IPS-20b (cell line): ENCODE measurements at regions not wholly inside any gene's neighbourhood (a gene's known extent, or its start where the extent isn't known, plus 50 kb on each side); places are given as distances from the start of the nearest gene placed in this dataset.

ENCODE experiments used
- H3K27ac ChIP-seq: one replicate; pipeline ENCODE4 v1.5.1; 2013; ENCODE audit warnings: low read length
- H3K27me3 ChIP-seq: 2 replicates; pipeline ENCODE4 v1.6.1; 2013; ENCODE audit warnings: mild to moderate bottlenecking, low read length, inconsistent platforms; ENCODE audit not compliant: insufficient read depth
- H3K36me3 ChIP-seq: 2 replicates; pipeline ENCODE4 v1.6.1; 2013; ENCODE audit warnings: low read depth, mild to moderate bottlenecking, inconsistent platforms, low read length, moderate library complexity; ENCODE audit not compliant: insufficient read depth
- H3K4me1 ChIP-seq: 2 replicates; pipeline ENCODE4 v1.6.1; 2013; ENCODE audit warnings: mild to moderate bottlenecking, control low read depth, inconsistent platforms, low read length, moderate library complexity; ENCODE audit not compliant: insufficient read depth
- H3K4me3 ChIP-seq: 2 replicates; pipeline ENCODE4 v1.5.1; 2013; ENCODE audit warnings: mild to moderate bottlenecking, low read length, inconsistent platforms
- H3K9ac ChIP-seq: 2 replicates; pipeline ENCODE4 v1.6.1; 2013; ENCODE audit warnings: low read depth, mild to moderate bottlenecking, inconsistent platforms, low read length, moderate library complexity
- H3K9me3 ChIP-seq: 2 replicates; pipeline ENCODE4 v1.6.1; 2013; ENCODE audit warnings: mild to moderate bottlenecking, low read depth, low read length, inconsistent platforms; ENCODE audit not compliant: insufficient read depth

DNA sequence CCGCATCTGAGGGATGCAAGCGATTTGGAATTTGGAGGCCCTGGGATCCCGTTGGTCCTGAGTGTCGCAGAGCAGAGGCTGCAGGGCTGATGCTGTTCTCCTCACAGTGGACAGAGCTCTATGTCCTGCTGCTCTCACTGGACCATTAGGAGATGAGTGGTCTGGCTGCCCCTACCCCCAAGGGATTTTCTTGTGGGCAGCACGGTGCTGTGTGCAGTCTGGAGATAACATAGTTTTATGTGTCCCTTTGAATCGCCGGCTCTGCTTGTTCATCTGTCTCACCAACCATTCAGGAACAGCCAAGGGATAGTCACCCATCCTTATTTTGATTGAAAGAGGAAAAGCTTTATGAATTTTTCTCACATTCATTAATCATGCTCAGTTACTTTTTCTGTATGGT, 49.9 kb downstream of the CHRM3 start:
- Histone ChIP-seq H3K4me1 (no peaks in the 10 kb centered on the region), H3K27me3 (no peaks in the 10 kb centered on the region), H3K9ac (no peak overlapping the region), H3K4me3 (no peak overlapping the region), H3K36me3 (no peaks in the 10 kb centered on the region), H3K9me3 (no peaks in the 10 kb centered on the region), H3K27ac (no peak overlapping the region)

DNA sequence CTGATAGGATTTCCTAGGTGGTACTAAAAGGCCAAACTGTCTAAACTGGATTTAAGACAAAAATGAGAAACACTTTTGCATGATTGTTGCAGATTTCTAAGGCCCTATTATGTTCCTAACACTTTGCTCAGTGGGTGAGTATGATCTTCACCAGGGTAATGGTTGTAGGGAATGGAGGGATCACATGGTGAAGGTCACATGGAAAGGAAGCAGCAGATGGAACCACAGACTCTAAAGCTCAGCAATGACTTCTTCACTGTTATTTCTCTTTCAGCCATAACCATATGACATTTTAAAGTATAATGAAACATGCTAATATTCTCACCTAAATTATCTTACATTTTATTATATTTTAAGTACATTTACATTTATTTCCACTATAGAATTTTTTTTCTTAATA, 51.5 kb downstream of the CHRM3 start:
- no peak overlapping the region for H3K27ac ChIP-seq

DNA sequence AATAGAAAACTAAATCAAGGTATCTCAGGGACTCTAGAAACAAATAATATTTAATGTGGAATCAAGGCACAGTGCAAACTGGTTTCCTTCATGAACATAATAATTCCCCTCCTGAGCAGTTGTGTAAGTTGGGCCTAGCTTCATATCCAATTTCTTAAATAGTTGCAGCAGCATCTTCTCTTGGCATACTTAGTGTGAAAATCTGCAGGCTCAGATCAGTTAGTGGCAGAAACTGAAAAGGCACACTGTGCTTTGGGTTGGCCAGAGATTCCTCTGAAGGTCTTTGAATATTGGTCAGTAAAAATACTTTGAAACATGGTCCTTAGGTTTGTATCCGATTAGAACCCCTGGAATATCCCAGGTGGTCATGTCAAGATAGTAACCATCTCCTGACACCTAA, 52.5 kb downstream of the CHRM3 start:
- Histone ChIP-seq H3K9me3 (no peaks in the 10 kb centered on the region), H3K27ac (no peak overlapping the region), H3K27me3 (no peaks in the 10 kb centered on the region), H3K4me3 (no peak overlapping the region), H3K4me1 (no peaks in the 10 kb centered on the region), H3K36me3 (no peaks in the 10 kb centered on the region), H3K9ac (no peak overlapping the region)

More for the DNA sequence above, 51.5 kb downstream of the CHRM3 start:
- no peaks in the 10 kb centered on the region for H3K9me3 ChIP-seq
- no peak overlapping the region for H3K9ac ChIP-seq
- no peak overlapping the region for H3K4me3 ChIP-seq
- H3K27me3 ChIP-seq, result no peaks in the 10 kb centered on the region
- no peaks in the 10 kb centered on the region for H3K36me3 ChIP-seq
- H3K4me1 ChIP-seq, result no peaks in the 10 kb centered on the region

DNA sequence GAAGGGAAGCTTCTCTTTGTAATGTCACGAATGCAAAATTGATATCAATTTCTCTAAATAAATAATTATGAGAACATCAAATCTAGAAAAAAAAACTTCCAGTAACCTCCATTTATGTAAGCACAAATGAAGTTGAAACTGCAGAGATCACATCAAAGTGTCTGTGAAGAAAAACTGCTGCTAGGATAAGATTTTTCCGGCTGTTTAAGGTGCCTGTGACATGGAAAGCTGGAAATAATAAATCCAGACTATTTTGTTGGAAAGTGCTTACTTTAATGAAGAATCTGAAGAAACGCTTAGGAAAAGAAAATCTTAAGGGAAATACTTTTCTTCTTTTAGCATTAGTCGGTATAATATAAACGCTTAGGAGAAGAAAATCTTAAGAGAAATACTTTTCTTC, 57.0 kb downstream of the CHRM3 start:
- H3K4me3 ChIP-seq, result no peak overlapping the region
- no peak overlapping the region for H3K27ac ChIP-seq
- no peaks in the 10 kb centered on the region for H3K27me3 ChIP-seq
- H3K9ac ChIP-seq, result no peak overlapping the region
- H3K9me3 ChIP-seq, result no peaks in the 10 kb centered on the region
- no peaks in the 10 kb centered on the region for H3K4me1 ChIP-seq
- H3K36me3 ChIP-seq, result no peaks in the 10 kb centered on the region

DNA sequence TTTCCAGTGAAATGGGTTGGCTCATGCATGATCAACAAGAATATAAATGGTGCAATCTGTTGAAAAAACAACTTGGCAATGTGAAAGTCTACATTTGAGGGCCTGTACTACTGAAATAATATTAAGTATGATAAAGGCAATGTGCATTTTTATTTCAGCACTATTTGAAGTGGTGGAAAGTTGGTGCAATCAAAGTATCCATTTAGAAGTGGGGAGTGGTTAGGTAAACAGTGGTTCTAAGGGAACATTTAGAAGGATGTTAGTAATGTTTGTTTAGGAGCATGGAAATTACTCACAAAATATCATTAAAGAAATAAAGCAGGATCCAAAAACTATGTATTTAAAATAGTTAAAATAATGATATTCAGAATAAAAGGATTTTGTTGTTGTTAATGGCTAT, 60.2 kb downstream of the CHRM3 start:
- H3K4me1 ChIP-seq, result no peaks in the 10 kb centered on the region
- no peak overlapping the region for H3K9ac ChIP-seq
- no peak overlapping the region for H3K27ac ChIP-seq
- H3K4me3 ChIP-seq, result no peak overlapping the region
- H3K27me3 ChIP-seq, result no peaks in the 10 kb centered on the region
- no peaks in the 10 kb centered on the region for H3K36me3 ChIP-seq
- no peaks in the 10 kb centered on the region for H3K9me3 ChIP-seq

DNA sequence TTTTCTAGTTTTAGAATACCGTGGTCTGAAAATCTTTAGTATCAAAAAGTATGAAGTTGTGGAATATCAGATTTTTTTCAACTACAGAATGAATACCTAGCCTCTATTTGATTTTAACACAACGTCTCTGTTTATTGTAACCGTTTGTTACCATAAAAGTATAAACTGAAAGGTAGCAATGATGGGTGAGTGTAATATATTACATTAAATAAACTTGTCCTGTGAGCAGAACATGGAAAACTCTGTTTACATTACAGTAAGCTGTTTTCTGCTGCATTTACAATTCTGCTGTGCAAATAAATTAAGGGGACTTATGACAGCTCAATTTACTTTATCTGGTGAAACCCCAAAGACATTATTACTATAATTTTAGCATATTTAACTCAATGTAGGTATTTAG, 62.5 kb downstream of the CHRM3 start:
- Histone ChIP-seq H3K4me1 (no peaks in the 10 kb centered on the region), H3K9me3 (no peaks in the 10 kb centered on the region), H3K36me3 (no peaks in the 10 kb centered on the region), H3K27me3 (no peaks in the 10 kb centered on the region), H3K27ac (no peak overlapping the region), H3K4me3 (no peak overlapping the region), H3K9ac (no peak overlapping the region)

DNA sequence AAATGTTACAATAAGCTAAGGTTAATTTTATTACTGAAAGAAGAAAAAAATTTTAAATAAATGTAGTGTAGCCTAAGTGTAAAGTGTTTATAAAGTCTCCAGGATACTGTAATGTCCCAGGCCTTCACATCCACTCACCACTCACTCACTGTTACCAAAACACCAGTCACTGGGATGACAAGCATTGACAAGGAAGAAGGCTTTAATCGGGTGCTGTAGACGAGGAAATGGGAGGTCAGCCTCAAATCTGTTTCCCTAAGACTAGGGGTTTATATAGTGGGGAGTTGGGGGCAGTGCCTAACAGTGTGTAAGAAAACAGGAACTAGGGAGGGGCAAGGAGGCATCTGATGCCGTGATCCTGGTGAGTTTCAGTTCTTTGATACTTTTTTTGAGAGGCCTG, 69.4 kb downstream of the CHRM3 start:
- no peaks in the 10 kb centered on the region for H3K27me3 ChIP-seq
- no peak overlapping the region for H3K9ac ChIP-seq
- H3K4me1 ChIP-seq, result no peaks in the 10 kb centered on the region
- H3K36me3 ChIP-seq, result no peaks in the 10 kb centered on the region
- no peak overlapping the region for H3K27ac ChIP-seq
- no peak overlapping the region for H3K4me3 ChIP-seq
- peaks cover 9% of the 10 kb centered on the region; the same call in 1 of the 2 replicates for H3K9me3 ChIP-seq

DNA sequence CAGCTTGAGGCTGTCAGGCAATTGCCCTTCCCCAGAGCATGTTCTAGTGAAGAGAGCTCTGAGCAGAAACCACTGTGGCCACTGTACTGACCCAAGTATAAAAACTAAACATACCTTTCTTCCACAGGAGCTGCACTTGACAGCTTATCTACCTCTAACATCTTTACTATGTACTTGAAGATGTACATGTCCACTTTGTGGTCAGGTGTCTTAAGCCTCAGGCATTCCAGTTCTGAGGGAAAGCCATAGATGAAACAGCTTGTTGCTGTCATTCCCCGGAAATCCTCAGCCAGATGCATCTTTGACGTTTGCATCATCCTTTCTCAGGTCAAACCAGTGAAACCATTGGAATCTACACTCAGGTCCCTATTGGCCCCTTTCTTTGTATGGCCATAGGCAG, 70.4 kb downstream of the CHRM3 start:
- Histone ChIP-seq H3K27ac (no peak overlapping the region), H3K9me3 (peaks cover 9% of the 10 kb centered on the region; the same call in 1 of the 2 replicates), H3K27me3 (no peaks in the 10 kb centered on the region), H3K4me1 (no peaks in the 10 kb centered on the region), H3K4me3 (no peak overlapping the region), H3K36me3 (no peaks in the 10 kb centered on the region), H3K9ac (no peak overlapping the region)

DNA sequence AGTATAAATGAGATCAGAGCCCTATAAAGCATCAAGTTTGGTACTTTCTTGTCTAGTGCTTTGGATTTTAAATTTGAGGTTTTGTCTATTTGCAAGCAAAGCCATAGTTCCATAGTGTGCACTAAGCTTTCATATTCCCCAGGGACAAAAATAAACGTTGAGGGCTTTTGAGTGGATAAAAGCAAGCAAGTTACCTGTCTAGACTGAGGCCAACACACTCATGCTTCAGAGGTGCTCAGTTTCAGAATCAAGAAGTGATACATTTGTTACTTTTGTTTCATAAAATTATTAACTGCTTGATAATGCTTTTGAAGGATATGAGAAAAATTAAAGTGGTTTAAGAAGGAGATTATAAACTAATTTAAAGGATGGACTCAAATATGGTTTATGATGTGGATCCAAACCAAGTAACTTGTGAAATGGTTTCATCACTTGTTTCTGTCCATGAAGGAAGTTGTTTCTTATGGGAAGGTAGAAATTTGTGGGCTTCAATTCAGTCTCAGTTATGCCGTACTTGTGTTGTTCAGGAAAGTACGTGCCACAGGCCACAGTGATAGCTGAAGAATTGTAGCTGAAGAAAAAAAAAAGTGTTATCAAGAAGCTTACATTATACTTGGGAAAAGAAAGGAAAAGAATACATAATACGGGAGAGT, 71.2 kb downstream of the CHRM3 start:
- peaks cover 9% of the 10 kb centered on the region; the same call in 1 of the 2 replicates for H3K9me3 ChIP-seq
- no peak overlapping the region for H3K4me3 ChIP-seq
- no peaks in the 10 kb centered on the region for H3K4me1 ChIP-seq
- H3K36me3 ChIP-seq, result no peaks in the 10 kb centered on the region
- no peak overlapping the region for H3K27ac ChIP-seq
- H3K27me3 ChIP-seq, result no peaks in the 10 kb centered on the region
- H3K9ac ChIP-seq, result no peak overlapping the region

DNA sequence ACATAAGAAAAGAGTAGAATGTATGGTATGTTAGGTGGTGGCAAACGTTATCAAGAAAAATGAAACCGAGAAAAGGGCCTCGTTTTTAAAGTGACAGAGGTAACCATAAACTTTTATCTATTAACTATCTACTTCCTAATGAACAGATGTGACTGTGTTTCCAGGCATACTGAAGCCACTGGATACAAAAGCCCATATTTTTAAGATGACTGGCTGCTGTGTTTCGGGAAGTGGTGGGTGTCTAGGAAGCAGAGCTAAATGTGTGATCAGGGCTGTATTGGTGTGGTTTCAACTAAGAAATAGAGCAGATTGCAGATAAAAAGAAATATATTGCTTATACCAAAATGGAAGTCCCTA, 71.8 kb downstream of the CHRM3 start:
- no peak overlapping the region for H3K9ac ChIP-seq
- H3K27ac ChIP-seq, result no peak overlapping the region
- no peak overlapping the region for H3K4me3 ChIP-seq
- no peaks in the 10 kb centered on the region for H3K27me3 ChIP-seq
- no peaks in the 10 kb centered on the region for H3K36me3 ChIP-seq
- H3K4me1 ChIP-seq, result no peaks in the 10 kb centered on the region
- H3K9me3 ChIP-seq, result peaks cover 9% of the 10 kb centered on the region; the same call in 1 of the 2 replicates

DNA sequence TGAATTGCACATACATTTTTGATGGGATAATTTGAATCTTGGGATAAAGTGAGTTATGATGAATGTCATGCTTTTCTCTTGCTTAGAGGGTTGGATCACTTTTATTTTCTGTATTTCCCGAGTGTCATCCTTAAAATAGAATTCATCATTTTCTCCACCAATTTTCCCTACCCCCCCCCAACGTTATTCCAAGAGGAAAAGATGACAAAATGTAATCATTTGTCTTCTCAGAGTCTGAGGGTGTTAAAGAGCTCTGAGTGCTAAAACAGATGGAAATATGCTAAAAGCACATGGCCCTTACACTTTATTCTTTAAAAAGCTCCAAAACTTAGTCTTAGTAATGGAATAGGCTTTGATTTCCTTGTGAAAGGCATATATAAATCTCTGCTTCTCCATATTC, 81.4 kb downstream of the CHRM3 start:
- Histone ChIP-seq H3K36me3 (no peaks in the 10 kb centered on the region), H3K4me1 (no peaks in the 10 kb centered on the region), H3K27ac (no peak overlapping the region), H3K9me3 (no peaks in the 10 kb centered on the region), H3K4me3 (no peak overlapping the region), H3K9ac (no peak overlapping the region), H3K27me3 (no peaks in the 10 kb centered on the region)

DNA sequence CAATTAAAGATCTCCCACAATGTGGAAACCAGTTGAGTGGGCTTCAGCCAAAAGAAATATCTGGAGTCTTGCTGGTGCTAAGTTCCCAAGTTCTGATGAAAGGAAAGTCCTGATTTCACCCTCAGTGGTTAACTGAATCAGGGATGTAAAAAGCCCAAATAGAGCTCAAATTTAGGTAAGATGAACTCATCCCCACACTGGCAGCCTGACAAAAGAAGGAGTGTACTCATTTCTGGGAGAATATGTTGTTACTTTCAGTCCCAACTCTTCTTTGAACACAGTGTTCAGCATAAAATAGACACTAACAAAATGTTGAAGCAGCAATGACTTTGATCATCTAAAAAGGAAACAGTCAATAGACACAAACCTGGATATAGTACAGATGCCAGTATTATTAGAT, 91.7 kb downstream of the CHRM3 start:
- Histone ChIP-seq H3K27me3 (no peaks in the 10 kb centered on the region), H3K36me3 (no peaks in the 10 kb centered on the region), H3K9me3 (peaks cover 27% of the 10 kb centered on the region), H3K4me3 (no peak overlapping the region), H3K4me1 (no peaks in the 10 kb centered on the region), H3K9ac (no peak overlapping the region), H3K27ac (no peak overlapping the region)
